ENCODE measurements at regions not wholly inside any gene's neighbourhood (a gene's known extent, or its start where the extent isn't known, plus 50 kb on each side); places are given as distances from the start of the nearest gene placed in this dataset.

DNA sequence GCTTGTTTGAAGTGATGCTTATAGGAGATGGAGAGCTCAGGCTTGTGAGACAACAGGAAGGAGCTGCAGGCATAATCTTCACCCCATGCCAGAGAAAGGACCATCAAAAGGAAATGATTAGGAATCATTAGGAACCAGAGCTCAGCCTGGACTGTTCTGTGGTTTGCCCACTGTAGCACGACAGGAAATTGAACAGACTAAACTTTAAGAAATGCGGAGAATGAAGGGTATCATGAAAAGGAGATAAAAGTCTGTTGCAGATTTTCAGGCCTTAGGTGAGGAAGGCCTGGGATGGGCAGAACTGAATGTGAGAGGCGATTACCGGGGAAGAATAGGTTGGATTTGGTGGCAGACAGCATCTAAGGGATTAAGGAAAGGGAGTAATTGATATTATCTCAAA lies 292.0 kb upstream of the PLXNA2 start:
- TF ChIP-seq, protein P1, sequence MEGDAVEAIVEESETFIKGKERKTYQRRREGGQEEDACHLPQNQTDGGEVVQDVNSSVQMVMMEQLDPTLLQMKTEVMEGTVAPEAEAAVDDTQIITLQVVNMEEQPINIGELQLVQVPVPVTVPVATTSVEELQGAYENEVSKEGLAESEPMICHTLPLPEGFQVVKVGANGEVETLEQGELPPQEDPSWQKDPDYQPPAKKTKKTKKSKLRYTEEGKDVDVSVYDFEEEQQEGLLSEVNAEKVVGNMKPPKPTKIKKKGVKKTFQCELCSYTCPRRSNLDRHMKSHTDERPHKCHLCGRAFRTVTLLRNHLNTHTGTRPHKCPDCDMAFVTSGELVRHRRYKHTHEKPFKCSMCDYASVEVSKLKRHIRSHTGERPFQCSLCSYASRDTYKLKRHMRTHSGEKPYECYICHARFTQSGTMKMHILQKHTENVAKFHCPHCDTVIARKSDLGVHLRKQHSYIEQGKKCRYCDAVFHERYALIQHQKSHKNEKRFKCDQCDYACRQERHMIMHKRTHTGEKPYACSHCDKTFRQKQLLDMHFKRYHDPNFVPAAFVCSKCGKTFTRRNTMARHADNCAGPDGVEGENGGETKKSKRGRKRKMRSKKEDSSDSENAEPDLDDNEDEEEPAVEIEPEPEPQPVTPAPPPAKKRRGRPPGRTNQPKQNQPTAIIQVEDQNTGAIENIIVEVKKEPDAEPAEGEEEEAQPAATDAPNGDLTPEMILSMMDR (IDR thresholded peaks at IDR 0.05), result no peak
- no peak for TF ChIP-seq POLR2AphosphoS5 (IDR thresholded peaks at IDR 0.05; ENCODE audit: low read depth, low read length)
- TF ChIP-seq REST (IDR thresholded peaks at IDR 0.05; ENCODE audit: insufficient read depth in 1 of 2, low read depth in 2 of 2, low read length in 1 of 2), result no peak
- no peak for TF ChIP-seq SIN3A (IDR thresholded peaks at IDR 0.05; ENCODE audit: borderline replicate concordance, insufficient read depth, low read depth, low read length)
